ENCODE measurements at regions not wholly inside any gene's neighbourhood (a gene's known extent, or its start where the extent isn't known, plus 50 kb on each side); places are given as distances from the start of the nearest gene placed in this dataset.

- intact Hi-C loops (cut with DNase I), result no loop called here
- DNase-seq (ENCODE audit: low spot score), result no peak
- no peak for ATAC-seq
Measured at GRCh38 chr6:145199961-145200360, 535.4 kb downstream of the EPM2A start.

GRCh38 chr6:145204301-145204700, 531.0 kb downstream of the EPM2A start:
- ATAC-seq (no peak), DNase-seq (ENCODE audit: low spot score) (no peak)
- intact Hi-C loops (cut with DNase I), result no loop called here

- DNase-seq (ENCODE audit: low spot score) (no peak), ATAC-seq (no peak)
- intact Hi-C loops (cut with DNase I), result no loop called here
Measured at GRCh38 chr6:145206247-145206907, 528.9 kb downstream of the EPM2A start.

- DNase-seq (ENCODE audit: low spot score) (no peak), ATAC-seq (no peak)
- intact Hi-C loops (cut with DNase I), result no loop called here
Measured at GRCh38 chr6:145208474-145208873, 526.8 kb downstream of the EPM2A start.

GRCh38 chr6:145209272-145209671, 526.0 kb downstream of the EPM2A start:
- intact Hi-C loops (cut with DNase I), result no loop called here
- no peak for DNase-seq (ENCODE audit: low spot score)
- ATAC-seq, result no peak

GRCh38 chr6:145212813-145213212, 522.5 kb downstream of the EPM2A start:
- DNase-seq (ENCODE audit: low spot score) (no peak), ATAC-seq (no peak)
- intact Hi-C loops (cut with DNase I), result no loop called here

- DNase-seq (ENCODE audit: low spot score), result no peak
- intact Hi-C loops (cut with DNase I), result no loop called here
- ATAC-seq, result no peak
Measured at GRCh38 chr6:145213614-145214013, 521.7 kb downstream of the EPM2A start.

- DNase-seq (ENCODE audit: low spot score) (no peak), ATAC-seq (no peak)
- intact Hi-C loops (cut with DNase I), result no loop called here
Measured at GRCh38 chr6:145214570-145214969, 520.8 kb downstream of the EPM2A start.

GRCh38 chr6:145224450-145224849, 510.9 kb downstream of the EPM2A start:
- ATAC-seq, result no peak
- no peak for DNase-seq (ENCODE audit: low spot score)
- intact Hi-C loops (cut with DNase I), result no loop called here

- no peak for DNase-seq (ENCODE audit: low spot score)
- intact Hi-C loops (cut with DNase I), result no loop called here
Measured at GRCh38 chr6:145225500-145225899, 509.8 kb downstream of the EPM2A start.

GRCh38 chr6:145227593-145227992, 507.7 kb downstream of the EPM2A start:
- ATAC-seq (no peak), DNase-seq (ENCODE audit: low spot score) (no peak)
- intact Hi-C loops (cut with DNase I), result no loop called here

More at GRCh38 chr6:145225500-145225899, 509.8 kb downstream of the EPM2A start:
- no peak for ATAC-seq

GRCh38 chr6:145228962-145229582, 506.2 kb downstream of the EPM2A start:
- ATAC-seq, result no peak
- intact Hi-C loops (cut with DNase I), result no loop called here
- DNase-seq (ENCODE audit: low spot score), result no peak

- intact Hi-C loops (cut with DNase I), result no loop called here
- DNase-seq (ENCODE audit: low spot score) (no peak), ATAC-seq (no peak)
Measured at GRCh38 chr6:145233955-145234354, 501.4 kb downstream of the EPM2A start.

- no peak for DNase-seq (ENCODE audit: low spot score)
- ATAC-seq, result no peak
- intact Hi-C loops (cut with DNase I), result no loop called here
Measured at GRCh38 chr6:145235207-145235606, 500.1 kb downstream of the EPM2A start.

GRCh38 chr6:145238787-145239186, 496.5 kb downstream of the EPM2A start:
- intact Hi-C loops (cut with DNase I), result no loop called here
- DNase-seq (ENCODE audit: low spot score) (no peak), ATAC-seq (no peak)

- DNase-seq (ENCODE audit: low spot score), result no peak
- no peak for ATAC-seq
- intact Hi-C loops (cut with DNase I), result no loop called here
Measured at GRCh38 chr6:145241039-145241438, 494.3 kb downstream of the EPM2A start.

GRCh38 chr6:145241721-145242120, 493.6 kb downstream of the EPM2A start:
- DNase-seq (ENCODE audit: low spot score) (no peak), ATAC-seq (no peak)
- intact Hi-C loops (cut with DNase I), result no loop called here

GRCh38 chr6:145244349-145245100, 490.8 kb downstream of the EPM2A start:
- intact Hi-C loops (cut with DNase I), result no loop called here
- no peak for DNase-seq (ENCODE audit: low spot score)
- ATAC-seq, result no peak

- DNase-seq (ENCODE audit: low spot score), result no peak
- no peak for ATAC-seq
- intact Hi-C loops (cut with DNase I), result no loop called here
Measured at GRCh38 chr6:145245119-145245518, 490.2 kb downstream of the EPM2A start.

GRCh38 chr6:145247692-145248419, 487.5 kb downstream of the EPM2A start:
- intact Hi-C loops (cut with DNase I), result no loop called here
- ATAC-seq, result no peak
- no peak for DNase-seq (ENCODE audit: low spot score)

All from sciatic nerve (tissue), 2 donors.